IMR-90 (cell line): ENCODE measurements at regions not wholly inside any gene's neighbourhood (a gene's known extent, or its start where the extent isn't known, plus 50 kb on each side); places are given as distances from the start of the nearest gene placed in this dataset.

ENCODE experiments used
- ATAC-seq: fragments of 200-7000 bp; cut with Tn5 transposase; 2 replicates; pipeline ENCODE4 v1.9.1; 2020; ENCODE audit warnings: low read depth, mild to moderate bottlenecking, moderate library complexity
- BruUV-seq: library from RNA; stranded (reverse); fragments of 400-500 nt; replicated peaks from 2 replicates; lab custom pipeline; 2021; lab: Mats Ljungman, UMichigan
- CTCF ChIA-PET: fragments of 300-600 bp; formaldehyde crosslinking; extraction: SDS; loops from one replicate; lab custom pipeline; 2021; ENCODE audit warnings: antibody characterized with exemption; lab: Yijun Ruan, JAX
- POLR2A ChIA-PET: fragments of 300-600 bp; sonication (Branson Sonifier 250); formaldehyde crosslinking; loops from one replicate; lab custom pipeline; 2022; ENCODE audit warnings: antibody characterized with exemption; ENCODE audit not compliant: unreplicated experiment; lab: Charles Lee
- DNase-seq: peaks from one replicate; pipeline ENCODE4 v3.0.0; 2013
- H2AFZ ChIP-seq: replicated peaks from 2 replicates; pipeline ENCODE3; 2013; ENCODE audit warnings: low read length, mild to moderate bottlenecking; ENCODE audit not compliant: poor library complexity
- H2AK5ac ChIP-seq: 2 replicates; pipeline ENCODE4 v1.6.1; 2013; ENCODE audit warnings: low read depth, low read length, inconsistent platforms
- H2AK9ac ChIP-seq: replicated peaks from 2 replicates; pipeline ENCODE3; 2013; ENCODE audit warnings: mild to moderate bottlenecking, low read depth, low read length, moderate library complexity; ENCODE audit not compliant: poor library complexity
- H2BK120ac ChIP-seq: 2 replicates; pipeline ENCODE4 v1.6.1; 2013; ENCODE audit warnings: low read depth, low read length, inconsistent platforms
- H2BK15ac ChIP-seq: 3 replicates; pipeline ENCODE4 v1.6.1; 2013; ENCODE audit warnings: low read depth, low read length, inconsistent platforms
- H2BK20ac ChIP-seq: 2 replicates; pipeline ENCODE4 v1.6.1; 2013; ENCODE audit warnings: low read depth, mild to moderate bottlenecking, inconsistent platforms, low read length, moderate library complexity
- H2BK5ac ChIP-seq: 2 replicates; pipeline ENCODE4 v1.6.1; 2013; ENCODE audit warnings: mild to moderate bottlenecking, low read depth, low read length, inconsistent platforms; ENCODE audit not compliant: poor library complexity, severe bottlenecking
- H3K14ac ChIP-seq: replicated peaks from 2 replicates; pipeline ENCODE4 v1.6.1; 2013; ENCODE audit warnings: low read depth, low read length, inconsistent platforms
- H3K18ac ChIP-seq: 2 replicates; pipeline ENCODE4 v1.6.1; 2013; ENCODE audit warnings: low read depth, low read length, control low read depth
- H3K23ac ChIP-seq: 2 replicates; pipeline ENCODE4 v1.6.1; 2013; ENCODE audit warnings: low read depth, low read length, inconsistent platforms
- H3K27ac ChIP-seq: 2 replicates; pipeline ENCODE4 v1.5.1; 2013; ENCODE audit warnings: mild to moderate bottlenecking, control low read depth, low read length; ENCODE audit not compliant: insufficient read depth
- H3K27me3 ChIP-seq: 2 replicates; pipeline ENCODE4 v1.6.1; 2013; ENCODE audit warnings: low read length; ENCODE audit not compliant: control insufficient read depth, insufficient read depth
- H3K36me3 ChIP-seq: 2 replicates; pipeline ENCODE4 v1.6.1; 2013; ENCODE audit warnings: low read length, mixed read lengths; ENCODE audit not compliant: control insufficient read depth, insufficient read depth
- H3K4ac ChIP-seq: 2 replicates; pipeline ENCODE4 v1.6.1; 2013; ENCODE audit warnings: low read depth, low read length, inconsistent platforms
- H3K4me1 ChIP-seq: 2 replicates; pipeline ENCODE4 v1.6.1; 2013; ENCODE audit warnings: low read length, mixed read lengths; ENCODE audit not compliant: control insufficient read depth, insufficient read depth
- H3K4me2 ChIP-seq: 2 replicates; pipeline ENCODE4 v1.6.1; 2013; ENCODE audit warnings: low read depth, mild to moderate bottlenecking, control low read depth, low read length, moderate library complexity
- H3K4me3 ChIP-seq: 2 replicates; pipeline ENCODE4 v1.5.1; 2013; ENCODE audit warnings: low read depth, mild to moderate bottlenecking, control low read depth, low read length, moderate library complexity; ENCODE audit not compliant: insufficient read depth
- H3K56ac ChIP-seq: 2 replicates; pipeline ENCODE4 v1.6.1; 2013; ENCODE audit warnings: low read length, inconsistent platforms; ENCODE audit not compliant: insufficient read depth; ENCODE audit errors: extremely low read depth
- H3K79me1 ChIP-seq, 2 experiments: 2 replicates each; pipeline ENCODE4 v1.6.1; 2013; ENCODE audit warnings: low read length in 2 of 2, inconsistent platforms in 1 of 2, low read depth in 1 of 2
- H3K9ac ChIP-seq: 2 replicates; pipeline ENCODE4 v1.6.1; 2013; ENCODE audit warnings: low read depth, low read length, control low read depth
- H3K9me1 ChIP-seq: 2 replicates; pipeline ENCODE4 v1.6.1; 2013; ENCODE audit warnings: low read length, inconsistent platforms; ENCODE audit not compliant: insufficient read depth
- H3K9me3 ChIP-seq: 2 replicates; pipeline ENCODE4 v1.6.1; 2013; ENCODE audit warnings: low read length; ENCODE audit not compliant: control insufficient read depth, insufficient read depth
- H4K20me1 ChIP-seq: 2 replicates; pipeline ENCODE4 v1.6.1; 2013; ENCODE audit warnings: low read length, inconsistent platforms; ENCODE audit not compliant: insufficient read depth
- H4K5ac ChIP-seq: 2 replicates; pipeline ENCODE4 v1.6.1; 2013; ENCODE audit warnings: mild to moderate bottlenecking, low read depth, low read length, control low read depth
- H4K8ac ChIP-seq, 2 experiments: 2 replicates each; pipeline ENCODE4 v1.6.1; 2013; ENCODE audit warnings: low read depth in 2 of 2, low read length in 2 of 2, control low read depth in 1 of 2, inconsistent platforms in 1 of 2
- H4K91ac ChIP-seq: 2 replicates; pipeline ENCODE4 v1.6.1; 2013; ENCODE audit warnings: low read depth, low read length, inconsistent platforms; ENCODE audit not compliant: insufficient read depth
- BHLHE40 ChIP-seq: fragments of 150-350 bp; IDR thresholded peaks from 2 replicates; pipeline ENCODE4 v1.6.1; 2016; ENCODE audit warnings: mild to moderate bottlenecking, low read depth, low read length
- CEBPB ChIP-seq: IDR thresholded peaks from 2 replicates; pipeline ENCODE4 v1.6.1; 2012; ENCODE audit warnings: low read depth, low read length, improper control_type of control experiment
- CHD1 ChIP-seq: IDR thresholded peaks from 2 replicates; pipeline ENCODE4 v1.6.1; 2012; ENCODE audit warnings: low read depth, low read length, improper control_type of control experiment
- CTCF ChIP-seq: conservative IDR thresholded peaks from 2 replicates; pipeline ENCODE4 v1.5.1; 2012; ENCODE audit warnings: mild to moderate bottlenecking, low read depth, low read length, improper control_type of control experiment
- ELK1 ChIP-seq: fragments of 150-350 bp; IDR thresholded peaks from 2 replicates; pipeline ENCODE4 v1.6.1; 2016; ENCODE audit warnings: low read depth, mild to moderate bottlenecking, low read length, moderate library complexity, borderline replicate concordance
- FOS ChIP-seq: fragments of 150-350 bp; IDR thresholded peaks from 2 replicates; pipeline ENCODE4 v1.6.1; 2016; ENCODE audit warnings: low read depth, low read length
- MAFK ChIP-seq: IDR thresholded peaks from 2 replicates; pipeline ENCODE4 v1.6.1; 2012; ENCODE audit warnings: low read depth, low read length, improper control_type of control experiment
- MAZ ChIP-seq: IDR thresholded peaks from 2 replicates; pipeline ENCODE4 v1.6.1; 2012; ENCODE audit warnings: low read depth, mild to moderate bottlenecking, low read length, improper control_type of control experiment, moderate library complexity, borderline replicate concordance
- MXI1 ChIP-seq: IDR thresholded peaks from 2 replicates; pipeline ENCODE4 v1.6.1; 2012; ENCODE audit warnings: low read depth, mild to moderate bottlenecking, low read length, moderate library complexity, borderline replicate concordance
- NFE2L2 ChIP-seq: fragments of 150-350 bp; IDR thresholded peaks from 2 replicates; pipeline ENCODE4 v1.6.1; 2016; ENCODE audit warnings: low read depth, mild to moderate bottlenecking, low read length
- POLR2A ChIP-seq: IDR thresholded peaks from 2 replicates; pipeline ENCODE4 v1.6.1; 2012; ENCODE audit warnings: mild to moderate bottlenecking, low read depth, low read length
- RAD21 ChIP-seq: IDR thresholded peaks from 2 replicates; pipeline ENCODE4 v1.6.1; 2012; ENCODE audit warnings: low read length, improper control_type of control experiment
- RCOR1 ChIP-seq: IDR thresholded peaks from 2 replicates; pipeline ENCODE4 v1.6.1; 2012; ENCODE audit warnings: mild to moderate bottlenecking, low read length, improper control_type of control experiment; ENCODE audit not compliant: insufficient replicate concordance
- RFX5 ChIP-seq: IDR thresholded peaks from 2 replicates; pipeline ENCODE4 v1.8.0; 2012; ENCODE audit warnings: low read depth, mild to moderate bottlenecking, low read length, moderate library complexity
- SMC3 ChIP-seq: fragments of 150-350 bp; IDR thresholded peaks from 2 replicates; pipeline ENCODE4 v1.6.1; 2016; ENCODE audit warnings: low read depth, mild to moderate bottlenecking, antibody characterized with exemption, low read length, moderate library complexity
- USF2 ChIP-seq: fragments of 150-350 bp; IDR thresholded peaks from 2 replicates; pipeline ENCODE4 v1.6.1; 2017; ENCODE audit warnings: mild to moderate bottlenecking, antibody characterized with exemption, low read length, low read depth
- WGBS, 2 experiments: methylation state at CpG; one replicate each; pipeline versions ENCODE4 v1.1.5 to v1.1.7; 2013; ENCODE audit warnings: missing lambda C conversion rate in 2 of 2; ENCODE audit not compliant: insufficient read length in 1 of 2; ENCODE audit errors: extremely low coverage in 2 of 2; 5-methylcytosine and 5-hydroxymethylcytosine counted together
- dilution Hi-C: fragments of 300-500 bp; cut with HindIII; formaldehyde crosslinking; loops from one replicate; pipeline ENCODE4 v1.14.3; 2018; ENCODE audit warnings: low sequenced_read_pairs; ENCODE audit not compliant: unreplicated experiment
- in situ Hi-C: fragments of 300-500 bp; cut with MboI; formaldehyde crosslinking; loops from 3 replicates; pipeline ENCODE4 v1.14.3; 2019; ENCODE audit warnings: low sequenced_read_pairs, inconsistent platforms, mixed read lengths
- intact Hi-C: fragments of 100-400 bp; cut with micrococcal nuclease; formaldehyde crosslinking; loops from 2 replicates; pipeline ENCODE4 v1.10.0; 2022

DNA sequence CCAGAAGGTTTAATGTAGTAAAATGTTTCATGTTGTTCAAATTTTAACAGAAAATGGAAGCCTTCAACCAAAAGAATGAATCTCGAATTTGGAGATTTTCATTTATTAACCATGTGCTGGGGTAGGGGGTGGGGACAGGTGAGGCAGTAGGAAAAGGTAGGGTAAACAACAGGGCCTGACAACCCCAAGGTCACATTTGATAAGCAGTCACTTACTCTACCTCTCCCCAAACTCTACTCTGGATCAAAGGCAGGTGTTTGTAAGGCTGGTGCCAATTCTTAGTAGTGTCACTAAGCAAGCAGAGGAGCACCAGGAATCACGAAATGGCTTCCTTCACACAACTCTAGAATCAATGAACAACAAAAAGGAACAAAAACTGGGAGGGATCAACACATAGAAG lies 138.0 kb downstream of the ZFAND4 start:
- Histone ChIP-seq H3K56ac (no peak overlapping the region), H2AK9ac (no peak overlapping the region)
- no CpG with 5 or more reads among the region's 2 CpGs for WGBS, 2 experiments

More for the DNA sequence above, 138.0 kb downstream of the ZFAND4 start:
- ATAC-seq (no peak), DNase-seq (no peak)
- no TSS peak for BruUV-seq
- intact Hi-C loops = no loop called here
- dilution Hi-C loops = no loop called here
- H3K36me3 ChIP-seq = peaks cover 4% of the 10 kb centered on the region; the same call in 1 of the 2 replicates
- TF ChIP-seq MAZ (no peak), RCOR1 (no peak), FOS (no peak), CHD1 (no peak), MAFK (no peak), CEBPB (no peak), CTCF (no peak), SMC3 (no peak), RFX5 (no peak), BHLHE40 (no peak), MXI1 (no peak), USF2 (no peak), NFE2L2 (no peak), POLR2A (no peak), RAD21 (no peak), ELK1 (no peak)
- no peak overlapping the region for H3K4me3 ChIP-seq
- no peak overlapping the region for H2AK5ac ChIP-seq
- no peaks in the 10 kb centered on the region for H3K27me3 ChIP-seq
- no peak overlapping the region for H2AFZ ChIP-seq
- H3K4me2 ChIP-seq = no peak overlapping the region
- H4K8ac ChIP-seq = no peak overlapping the region
- no peak overlapping the region for H2BK120ac ChIP-seq
- H2BK20ac ChIP-seq = no peak overlapping the region
- no peak overlapping the region for H3K27ac ChIP-seq
- H4K20me1 ChIP-seq = no peaks in the 10 kb centered on the region
- H2BK15ac ChIP-seq = no peak overlapping the region
- H3K14ac ChIP-seq = no peak overlapping the region
- H2BK5ac ChIP-seq = no peak overlapping the region
- ChIA-PET POLR2A (no interaction called here), CTCF (no interaction called here)
- no peaks in the 10 kb centered on the region for H3K9me3 ChIP-seq
- no peak overlapping the region for H3K9ac ChIP-seq
- H3K4me1 ChIP-seq = no peaks in the 10 kb centered on the region
- peaks cover 0 to 6% of the 10 kb centered on the region in 2 experiments; a peak in 2 of 4 replicates for H3K79me1 ChIP-seq
- no peak overlapping the region for H3K23ac ChIP-seq
- no peak overlapping the region for H3K18ac ChIP-seq
- in situ Hi-C loops = no loop called here
- no peak overlapping the region for H4K5ac ChIP-seq
- H3K9me1 ChIP-seq = no peaks in the 10 kb centered on the region
- H3K4ac ChIP-seq = no peak overlapping the region
- H4K91ac ChIP-seq = no peak overlapping the region
